OCI-LY7 (cell line): ENCODE measurements at regions not wholly inside any gene's neighbourhood (a gene's known extent, or its start where the extent isn't known, plus 50 kb on each side); places are given as distances from the start of the nearest gene placed in this dataset.

Experiments used
- EZH2phosphoT487 ChIP-seq: fragments of 200-600 bp; sonication (generic); IDR thresholded peaks from 2 replicates; pipeline ENCODE4 v1.6.1; 2018; ENCODE audit warnings: low read depth, borderline replicate concordance, mild to moderate bottlenecking, mixed run types, antibody characterized with exemption, low read length, moderate library complexity, mixed read lengths
- TF ChIP-seq, protein P1 (sequence below): fragments of 200-600 bp; sonication (generic); conservative IDR thresholded peaks from 2 replicates; pipeline ENCODE4 v1.5.1; 2014; ENCODE audit warnings: mild to moderate bottlenecking, antibody characterized with exemption, low read length, moderate library complexity, mixed read lengths

DNA sequence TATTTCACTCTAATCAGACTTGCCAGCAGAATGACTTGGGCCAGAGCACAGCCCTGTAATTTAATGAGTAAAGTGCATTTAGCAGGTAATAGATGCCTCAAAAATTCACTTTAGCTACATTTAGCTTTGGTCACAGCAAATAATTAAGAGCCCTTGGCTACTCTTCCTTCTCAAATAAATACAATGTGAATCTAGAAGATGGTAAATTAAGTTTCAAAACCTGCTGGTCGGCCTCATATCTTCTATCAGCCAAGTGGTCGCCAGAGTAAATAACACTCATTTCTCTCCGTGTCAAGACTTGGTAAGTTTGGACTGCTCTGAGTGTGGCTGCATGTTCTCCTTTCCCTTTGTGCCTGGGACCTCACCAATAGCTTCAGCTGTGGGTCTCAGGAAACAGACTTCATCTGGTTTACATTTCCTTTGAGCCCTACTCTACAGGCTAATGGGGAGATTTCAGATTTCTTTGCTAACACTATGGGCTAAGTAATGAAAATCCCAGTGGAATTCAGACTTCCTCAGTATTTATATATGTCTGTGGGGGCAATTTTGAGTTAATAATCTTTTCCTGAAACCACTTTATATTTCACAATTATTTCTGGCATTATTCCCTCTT, 375.8 kb downstream of the RBM43 start:
- TF ChIP-seq, protein P1, sequence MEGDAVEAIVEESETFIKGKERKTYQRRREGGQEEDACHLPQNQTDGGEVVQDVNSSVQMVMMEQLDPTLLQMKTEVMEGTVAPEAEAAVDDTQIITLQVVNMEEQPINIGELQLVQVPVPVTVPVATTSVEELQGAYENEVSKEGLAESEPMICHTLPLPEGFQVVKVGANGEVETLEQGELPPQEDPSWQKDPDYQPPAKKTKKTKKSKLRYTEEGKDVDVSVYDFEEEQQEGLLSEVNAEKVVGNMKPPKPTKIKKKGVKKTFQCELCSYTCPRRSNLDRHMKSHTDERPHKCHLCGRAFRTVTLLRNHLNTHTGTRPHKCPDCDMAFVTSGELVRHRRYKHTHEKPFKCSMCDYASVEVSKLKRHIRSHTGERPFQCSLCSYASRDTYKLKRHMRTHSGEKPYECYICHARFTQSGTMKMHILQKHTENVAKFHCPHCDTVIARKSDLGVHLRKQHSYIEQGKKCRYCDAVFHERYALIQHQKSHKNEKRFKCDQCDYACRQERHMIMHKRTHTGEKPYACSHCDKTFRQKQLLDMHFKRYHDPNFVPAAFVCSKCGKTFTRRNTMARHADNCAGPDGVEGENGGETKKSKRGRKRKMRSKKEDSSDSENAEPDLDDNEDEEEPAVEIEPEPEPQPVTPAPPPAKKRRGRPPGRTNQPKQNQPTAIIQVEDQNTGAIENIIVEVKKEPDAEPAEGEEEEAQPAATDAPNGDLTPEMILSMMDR, result no peak
- no peak for TF ChIP-seq EZH2phosphoT487
